NCI-H524 (cell line): ENCODE measurements at regions not wholly inside any gene's neighbourhood (a gene's known extent, or its start where the extent isn't known, plus 50 kb on each side); places are given as distances from the start of the nearest gene placed in this dataset.
A peak's percentile ranks its signal among the peaks of the same experiment; 100 is the strongest.

ENCODE experiments used
- DNase-seq, 2 experiments: peaks; one replicate each; lab custom pipeline; 2025; lab: John Stamatoyannopoulos, UW

DNA sequence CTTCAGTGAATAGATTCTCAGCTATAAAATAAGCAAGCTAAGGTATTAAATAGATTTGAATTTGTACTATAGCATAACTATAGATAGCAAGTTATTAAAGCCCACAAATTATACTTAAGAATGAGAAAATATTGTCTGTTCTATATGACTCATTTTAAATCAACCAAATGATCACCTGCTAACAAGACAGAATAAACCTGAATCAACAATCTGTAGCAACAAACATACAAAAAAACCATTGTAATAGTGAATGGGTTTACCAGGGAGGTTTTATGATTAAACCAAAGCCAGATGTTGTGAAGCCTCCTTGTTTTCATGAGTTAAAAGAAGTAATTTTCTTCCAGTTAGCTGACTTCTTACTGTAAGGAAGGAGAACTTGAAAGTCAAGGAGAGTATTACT is 71.9 kb upstream of the HTR1B start:
- DNase-seq = no peak

DNA sequence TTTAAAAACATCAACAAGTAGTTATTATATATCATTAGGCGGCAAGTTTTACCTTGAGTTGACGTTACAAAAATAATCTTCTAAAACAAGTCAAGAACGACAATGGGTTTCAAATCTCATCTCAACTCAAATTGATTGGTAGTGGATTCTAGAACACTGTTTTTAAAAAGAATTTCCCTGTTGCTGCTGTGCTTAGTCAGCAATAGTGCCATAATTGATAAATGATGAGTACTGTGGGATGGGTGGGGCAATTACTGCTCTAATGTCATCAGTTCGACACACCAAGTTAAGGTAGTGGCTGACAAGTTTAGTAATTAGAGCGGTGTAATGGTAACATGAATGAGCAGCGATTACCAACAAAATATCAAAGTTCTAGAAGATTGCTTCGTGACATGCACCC is 73.4 kb upstream of the HTR1B start:
- DNase-seq = no peak

DNA sequence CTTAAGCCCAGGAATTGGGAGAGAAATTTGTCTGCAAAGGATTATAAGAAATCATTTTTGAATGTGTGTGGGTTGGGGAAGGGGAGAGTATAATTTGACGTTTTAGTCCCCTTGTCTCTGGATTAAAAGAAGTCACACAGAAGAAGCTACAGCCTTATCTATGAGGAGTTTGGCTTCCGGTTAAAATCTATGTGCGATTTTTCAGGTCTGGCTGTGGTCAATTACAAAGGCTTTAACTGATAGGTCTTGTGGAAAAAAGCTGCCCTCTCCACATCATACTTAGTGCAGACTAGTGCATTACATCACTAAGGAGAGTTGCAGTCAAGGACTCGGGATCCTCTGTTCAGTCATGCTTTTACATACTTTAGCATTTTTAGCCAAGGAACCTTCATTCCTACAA is 80.3 kb upstream of the HTR1B start:
- DNase-seq = no peak

DNA sequence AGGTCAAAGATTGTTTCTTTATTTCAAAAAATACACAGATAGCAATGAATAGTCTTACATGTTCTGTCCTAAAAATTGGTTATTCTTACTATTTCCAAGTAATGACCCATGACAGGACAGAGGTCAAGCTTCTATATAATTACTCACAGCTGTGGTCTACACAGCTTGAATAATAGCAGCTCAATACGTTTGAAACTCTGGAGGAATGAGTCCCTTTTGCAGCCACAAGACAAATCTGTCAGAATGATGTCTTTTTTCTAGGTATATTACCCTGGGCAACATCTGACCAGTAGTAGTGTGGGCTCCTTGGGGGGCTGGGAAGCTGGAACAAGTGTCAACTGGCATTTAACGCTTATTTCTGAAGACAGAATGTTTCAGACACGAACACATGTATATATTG is 84.9 kb upstream of the HTR1B start:
- DNase-seq = no peak

DNA sequence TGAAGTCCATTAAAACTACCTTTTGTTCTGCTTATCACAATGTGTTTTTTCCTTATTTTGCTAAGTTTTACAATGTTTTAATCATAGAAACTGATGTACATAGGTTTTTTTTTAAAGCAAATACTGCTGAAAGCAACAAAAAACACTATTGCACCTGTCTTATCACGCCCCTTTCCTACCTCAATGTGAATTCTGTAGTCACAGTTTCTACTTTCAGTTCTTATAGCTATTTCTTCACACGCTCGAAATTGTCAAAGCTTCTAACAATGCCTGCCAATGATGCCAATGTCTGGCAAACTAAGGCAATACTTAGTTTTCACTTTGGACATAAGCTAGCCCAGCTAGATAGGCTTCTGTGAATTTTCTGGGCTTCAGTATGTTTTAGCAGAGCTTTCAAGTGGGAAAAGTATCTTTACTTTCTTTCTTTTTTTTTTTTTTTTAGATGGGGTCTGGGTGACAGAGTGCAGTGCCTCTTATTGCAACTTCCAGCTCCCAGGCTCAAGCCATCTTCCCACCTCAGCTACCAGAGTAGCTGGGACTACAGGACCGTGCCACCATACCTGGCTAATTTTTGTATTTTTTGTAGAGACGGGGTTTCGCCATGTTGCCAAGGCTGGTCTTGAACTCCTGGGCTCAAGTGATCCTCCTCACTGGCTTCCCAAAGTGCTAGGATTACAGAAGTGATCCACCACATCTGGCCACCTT is 85.5 kb upstream of the HTR1B start:
- DNase-seq = no peak

DNA sequence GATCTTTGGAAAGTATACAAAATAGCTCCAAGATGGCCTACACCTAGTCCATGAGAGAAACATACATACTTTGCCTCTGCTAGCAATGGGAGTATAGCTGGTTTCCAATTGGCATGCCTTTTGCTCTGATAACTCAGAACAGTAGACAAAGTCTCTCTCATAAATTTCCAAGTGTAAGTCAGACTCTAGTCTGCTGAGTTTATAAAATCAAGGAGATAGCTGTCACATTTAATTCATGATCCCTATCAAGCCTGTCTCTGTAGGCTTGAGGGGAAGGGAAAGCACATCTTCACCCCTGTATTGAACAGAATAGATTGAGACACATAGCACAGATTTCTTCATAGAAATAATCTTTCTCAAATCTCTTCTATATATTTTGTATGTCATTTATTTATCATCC is 87.8 kb upstream of the HTR1B start:
- DNase-seq = no peak

DNA sequence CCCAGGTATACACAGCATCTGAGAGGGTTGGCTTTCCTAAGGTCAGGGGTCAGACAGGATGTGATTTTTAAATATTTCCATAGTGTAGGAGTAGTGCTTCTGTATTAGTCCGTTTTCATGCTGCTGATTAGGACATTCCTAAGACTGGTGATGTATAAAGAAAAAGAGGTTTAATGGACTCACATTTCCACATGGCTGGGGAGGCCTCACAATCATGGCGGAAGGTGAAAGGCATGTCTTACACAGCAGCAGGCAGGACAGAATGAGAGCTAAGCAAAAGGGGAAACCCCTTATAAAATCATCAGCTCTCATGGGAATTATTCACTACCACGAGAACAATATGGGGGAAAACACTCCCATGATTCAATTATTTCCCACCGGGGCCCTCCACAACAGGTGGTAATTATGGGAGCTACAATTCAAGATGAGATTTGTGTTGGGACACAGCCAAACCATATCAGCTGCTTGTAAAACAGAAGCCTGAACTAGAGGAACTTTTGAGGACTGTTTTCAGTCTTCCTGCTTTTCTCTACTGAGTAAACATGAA is 91.0 kb upstream of the MEI4 start:
- DNase-seq = peak in 1 of 2 experiments; percentile 6

DNA sequence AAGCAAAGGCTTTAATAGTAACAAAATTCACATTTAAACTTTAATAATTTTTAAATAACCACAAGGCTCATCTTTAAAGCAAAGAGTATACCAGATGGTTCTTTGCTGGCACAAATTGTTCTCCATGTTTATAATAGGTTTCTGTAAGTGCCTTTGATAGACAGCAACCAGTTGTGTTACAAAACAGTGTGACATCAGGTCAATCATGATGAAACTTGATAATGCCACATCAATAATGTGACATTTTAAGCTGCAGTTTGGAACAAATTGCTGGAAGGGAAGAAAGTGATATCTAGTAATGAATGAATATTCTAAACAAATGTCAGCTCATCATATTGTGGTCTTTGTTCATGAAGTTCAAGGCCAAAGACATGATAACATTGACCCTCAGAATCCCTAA is 87.5 kb upstream of the MEI4 start:
- no peak for DNase-seq

DNA sequence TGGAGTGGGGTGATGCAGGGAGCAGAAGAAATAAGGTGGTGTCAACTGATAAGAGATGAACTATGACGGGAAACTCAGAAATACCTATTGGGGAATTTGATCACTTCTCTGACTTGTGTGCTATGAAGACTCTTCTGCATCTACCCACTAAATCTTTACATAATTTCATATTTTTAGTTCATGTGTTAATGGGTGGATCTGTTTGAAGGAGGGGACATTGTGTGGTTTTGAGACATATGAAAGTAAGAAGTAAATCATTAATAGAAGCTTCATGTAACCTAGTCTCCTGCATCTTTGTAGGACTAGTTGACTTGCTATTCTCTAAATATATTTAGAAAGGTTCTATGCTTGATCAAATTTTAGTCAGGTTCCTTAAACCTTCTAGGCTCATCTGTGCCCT is 86.6 kb upstream of the MEI4 start:
- DNase-seq = no peak

DNA sequence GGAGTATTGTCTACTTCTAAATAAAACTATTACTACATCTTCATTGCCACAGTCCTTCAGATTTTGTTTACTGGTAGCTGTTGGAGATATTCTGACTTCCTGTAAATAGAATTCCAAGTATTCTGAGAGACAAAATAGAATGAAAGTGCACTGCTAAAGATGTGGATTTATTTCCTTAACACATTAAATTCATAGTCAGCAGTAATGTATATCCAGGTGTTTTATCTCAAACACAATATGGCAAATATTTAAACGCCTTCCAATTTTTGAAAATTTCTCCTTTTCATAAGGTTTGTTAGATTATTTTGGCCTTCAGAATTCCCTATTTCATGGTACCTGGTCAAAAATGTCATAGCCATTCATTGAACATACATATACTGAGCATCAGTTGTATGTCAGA is 84.3 kb upstream of the MEI4 start:
- no peak for DNase-seq

DNA sequence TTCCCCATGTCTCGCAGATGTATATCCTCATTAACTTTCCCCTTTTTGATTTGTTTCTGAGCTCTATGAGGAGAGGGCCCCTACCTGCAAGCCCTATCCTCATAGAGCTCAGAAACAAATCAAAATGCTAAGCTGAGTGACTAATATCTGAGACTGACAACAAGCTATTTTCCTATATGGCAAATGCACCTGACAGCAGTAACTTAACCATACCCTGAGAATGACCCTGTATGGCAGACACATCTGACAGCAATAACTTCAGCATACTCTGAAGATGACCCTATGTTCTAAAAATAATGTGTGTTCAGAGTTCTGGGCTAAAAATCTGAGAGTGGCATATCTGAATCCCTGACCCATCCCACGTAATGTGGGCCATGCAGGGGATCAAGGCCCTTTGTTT is 79.0 kb upstream of the MEI4 start:
- DNase-seq = no peak

DNA sequence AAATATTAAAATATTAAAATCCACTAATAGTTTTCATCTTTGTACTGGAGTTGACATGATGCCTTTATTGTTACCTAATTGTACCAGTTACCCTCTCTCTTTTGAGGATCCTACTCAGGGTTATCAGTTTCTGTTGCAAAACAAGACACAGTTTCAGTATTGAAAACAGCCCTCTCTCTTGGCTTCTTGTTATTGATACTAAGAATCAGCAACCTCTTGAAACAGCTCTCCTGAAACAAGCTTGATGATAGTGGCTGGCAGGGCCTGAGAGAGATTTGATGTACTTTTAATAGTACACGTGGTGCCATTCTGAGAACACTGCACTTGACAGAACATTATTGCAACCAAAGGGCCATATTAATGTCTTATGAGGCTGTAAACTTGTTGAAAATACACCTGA is 64.9 kb upstream of the MEI4 start:
- no peak for DNase-seq
